HG03460 (cell line): ENCODE measurements at regions not wholly inside any gene's neighbourhood (a gene's known extent, or its start where the extent isn't known, plus 50 kb on each side); places are given as distances from the start of the nearest gene placed in this dataset.
"Not testable (repeated sequence)": the region's sequence is repeated elsewhere in the genome, so short reads cannot be mapped to it uniquely, and the experiment has no call there.

ENCODE experiments used
- ATAC-seq: cut with Tn5 transposase; IDR thresholded peaks from one replicate; pipeline ENCODE4 v1.9.1; 2021; ENCODE audit not compliant: unreplicated experiment

GRCh38 chr6:57984575-57984974 lies 667.1 kb downstream of the PRIM2 start:
- not testable (repeated sequence) for ATAC-seq

- not testable (repeated sequence) for ATAC-seq
Observed at GRCh38 chr6:57985734-57986133, 668.3 kb downstream of the PRIM2 start.

- peak; percentile 100 for ATAC-seq
Observed at GRCh38 chr6:57986584-57986983, 669.2 kb downstream of the PRIM2 start.

GRCh38 chr6:57989520-57990080 lies 672.2 kb downstream of the PRIM2 start:
- not testable (repeated sequence) for ATAC-seq

GRCh38 chr6:57998858-57999619 lies 681.6 kb downstream of the PRIM2 start:
- not testable (repeated sequence) for ATAC-seq

GRCh38 chr6:58000233-58000632 lies 682.8 kb downstream of the PRIM2 start:
- ATAC-seq = not testable (repeated sequence)

- ATAC-seq = not testable (repeated sequence)
Observed at GRCh38 chr6:58003417-58004167, 686.2 kb downstream of the PRIM2 start.

GRCh38 chr6:58007334-58008000 lies 690.0 kb downstream of the PRIM2 start:
- not testable (repeated sequence) for ATAC-seq

GRCh38 chr6:58008001-58008335 lies 690.5 kb downstream of the PRIM2 start:
- not testable (repeated sequence) for ATAC-seq

- not testable (repeated sequence) for ATAC-seq
Observed at GRCh38 chr6:58011954-58012600, 694.6 kb downstream of the PRIM2 start.

- ATAC-seq = not testable (repeated sequence)
Observed at GRCh38 chr6:58016614-58017013, 699.2 kb downstream of the PRIM2 start.

- ATAC-seq = not testable (repeated sequence)
Observed at GRCh38 chr6:58028188-58028587, 710.8 kb downstream of the PRIM2 start.

- ATAC-seq = not testable (repeated sequence)
Observed at GRCh38 chr6:58038213-58038612, 720.8 kb downstream of the PRIM2 start.

GRCh38 chr6:58046584-58046983 lies 729.2 kb downstream of the PRIM2 start:
- not testable (repeated sequence) for ATAC-seq

- not testable (repeated sequence) for ATAC-seq
Observed at GRCh38 chr6:58047389-58047788, 730.0 kb downstream of the PRIM2 start.

GRCh38 chr6:58047865-58048264 lies 730.4 kb downstream of the PRIM2 start:
- ATAC-seq = not testable (repeated sequence)

GRCh38 chr6:58055465-58056176 lies 738.2 kb downstream of the PRIM2 start:
- ATAC-seq = not testable (repeated sequence)

GRCh38 chr6:58059701-58060100 lies 742.3 kb downstream of the PRIM2 start:
- ATAC-seq = not testable (repeated sequence)

GRCh38 chr6:58063542-58063941 lies 746.1 kb downstream of the PRIM2 start:
- ATAC-seq = not testable (repeated sequence)
